Renal cortical epithelial cell (primary cell): ENCODE measurements at regions not wholly inside any gene's neighbourhood (a gene's known extent, or its start where the extent isn't known, plus 50 kb on each side); places are given as distances from the start of the nearest gene placed in this dataset.

ENCODE experiments used
- DNase-seq: peaks from one replicate; pipeline ENCODE4 v3.0.0-alpha.2; 2011; ENCODE audit warnings: low read depth

DNA sequence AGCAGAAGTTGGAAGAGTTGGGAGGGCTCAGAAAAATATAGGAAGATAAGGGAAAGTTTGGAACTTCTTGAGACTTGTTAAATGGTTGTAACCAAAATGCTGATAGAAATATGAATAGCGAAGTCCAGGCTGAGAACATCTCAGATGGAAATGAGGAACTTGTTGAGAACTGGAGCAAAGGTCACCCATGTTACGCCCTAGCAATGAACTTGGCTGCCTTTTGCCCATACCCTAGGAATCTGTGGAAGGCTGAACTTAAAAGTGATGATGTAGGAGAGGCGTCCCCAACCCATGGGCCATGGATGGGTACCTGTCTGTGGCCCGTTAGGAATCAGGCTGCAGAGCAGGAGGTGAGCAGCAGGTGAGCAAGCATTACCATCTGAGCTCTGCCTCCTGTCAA is 347.8 kb downstream of the ARL4A start:
- DNase-seq: no peak

- no peak for DNase-seq
These were observed 348.9 kb downstream of the ARL4A start for GRCh38 chr7:13036256-13036780.

DNA sequence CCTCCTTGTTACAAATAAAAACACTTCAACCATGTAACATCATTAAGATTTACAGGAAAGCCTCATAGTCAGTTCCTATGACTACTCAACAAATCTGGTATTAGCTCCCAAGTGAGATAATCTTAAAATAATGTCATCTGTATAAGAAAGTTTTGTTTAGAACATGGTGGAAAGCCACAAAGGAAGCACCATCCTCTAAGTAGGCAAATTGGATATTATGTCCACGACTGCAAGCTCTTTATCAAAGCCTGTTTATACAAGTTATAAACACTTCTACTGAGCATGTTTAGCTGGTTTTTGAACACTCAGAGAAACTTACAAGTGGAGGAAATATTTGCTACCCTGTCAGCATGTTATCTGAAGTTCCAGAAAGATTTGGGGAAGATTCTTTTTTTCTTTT is 349.8 kb downstream of the ARL4A start:
- no peak for DNase-seq

- DNase-seq: no peak
These were observed 354.0 kb downstream of the ARL4A start for GRCh38 chr7:13041368-13041988.

DNA sequence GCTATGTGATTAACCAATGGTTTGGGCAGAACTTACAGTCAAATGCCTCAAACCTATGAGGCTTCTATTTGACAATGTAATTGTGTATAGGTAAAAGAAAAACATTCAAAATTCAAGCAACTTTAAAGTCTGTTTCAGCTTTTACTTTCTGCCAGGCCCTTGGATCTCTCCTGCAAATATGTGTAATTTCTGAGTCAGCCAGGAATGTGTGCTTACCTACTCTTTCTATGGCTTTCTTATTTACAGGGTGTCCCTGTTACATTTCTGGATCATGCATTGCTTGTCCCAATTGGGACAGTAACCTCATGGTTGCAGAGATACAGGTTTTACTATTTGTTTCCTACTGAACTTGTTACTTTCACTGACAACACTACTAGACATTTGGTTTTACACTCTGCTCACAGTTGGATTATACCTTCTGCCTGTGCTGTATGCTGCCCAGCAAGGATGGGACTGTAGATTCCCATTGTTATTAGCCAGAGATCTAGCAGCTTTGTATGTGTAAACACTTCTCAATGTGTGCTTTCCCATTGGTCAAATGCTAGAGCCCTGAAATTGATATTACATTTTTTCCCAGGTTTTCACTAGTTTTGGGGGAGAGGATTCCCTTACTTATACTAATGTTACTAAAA is 355.3 kb downstream of the ARL4A start:
- DNase-seq: peak; percentile 55

DNA sequence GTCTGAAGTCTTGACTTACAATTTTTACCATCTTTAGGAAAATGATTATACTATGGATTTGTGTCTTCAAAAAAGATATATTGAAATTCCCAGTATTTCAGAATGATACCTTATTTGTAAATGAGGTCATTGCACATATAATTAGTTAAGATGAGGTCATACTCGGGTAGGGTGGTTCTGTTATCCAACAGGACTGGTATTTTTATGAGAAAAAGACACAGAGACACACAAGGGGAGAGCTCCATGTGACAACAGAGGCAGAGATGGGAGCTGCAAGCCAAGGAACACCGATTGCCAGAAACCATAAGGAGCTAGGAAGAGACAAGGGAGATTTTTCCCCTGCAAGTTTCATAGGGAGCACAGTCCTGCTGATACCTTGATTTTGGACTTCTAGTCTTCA is 356.9 kb downstream of the ARL4A start:
- DNase-seq: no peak

GRCh38 chr7:13047061-13047460 is 359.6 kb downstream of the ARL4A start:
- no peak for DNase-seq

DNA sequence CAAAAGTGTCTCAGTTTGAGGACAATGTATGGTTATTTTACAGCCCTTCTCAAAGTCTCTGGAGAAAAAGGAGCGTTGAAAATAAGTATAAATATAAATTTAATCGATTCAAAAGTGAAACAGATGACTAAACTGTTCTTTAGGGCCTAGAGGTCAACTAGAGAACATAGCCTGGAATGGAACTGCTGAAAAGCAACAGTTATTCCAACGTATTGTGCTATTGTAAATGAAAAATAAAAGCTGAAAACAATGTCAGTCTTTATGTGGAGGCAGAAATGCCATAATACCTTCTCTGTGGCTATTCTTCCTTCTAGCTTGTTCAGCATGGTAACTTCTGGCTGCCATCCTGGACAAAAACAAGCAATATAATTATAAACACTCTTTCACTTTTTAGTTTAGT is 362.5 kb downstream of the ARL4A start:
- no peak for DNase-seq

DNA sequence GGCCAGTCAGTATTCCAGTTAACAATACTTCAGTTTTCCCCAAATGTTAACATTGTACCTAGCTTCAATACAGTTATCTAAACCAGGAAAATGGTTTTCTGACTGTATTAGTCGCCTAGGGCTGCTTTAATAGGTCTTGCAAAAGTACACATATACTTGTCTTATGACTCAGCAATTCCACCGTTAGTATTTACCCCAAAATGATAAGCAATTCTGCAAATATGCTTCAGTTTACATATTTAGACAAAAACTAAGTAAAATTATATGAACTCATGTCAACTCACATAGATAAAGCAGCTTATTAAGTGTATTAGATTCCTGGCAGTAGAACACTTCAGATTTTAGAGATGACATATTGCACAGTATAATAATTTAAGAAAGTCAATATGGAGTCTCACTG is 363.3 kb downstream of the ARL4A start:
- peak; percentile 21 for DNase-seq

DNA sequence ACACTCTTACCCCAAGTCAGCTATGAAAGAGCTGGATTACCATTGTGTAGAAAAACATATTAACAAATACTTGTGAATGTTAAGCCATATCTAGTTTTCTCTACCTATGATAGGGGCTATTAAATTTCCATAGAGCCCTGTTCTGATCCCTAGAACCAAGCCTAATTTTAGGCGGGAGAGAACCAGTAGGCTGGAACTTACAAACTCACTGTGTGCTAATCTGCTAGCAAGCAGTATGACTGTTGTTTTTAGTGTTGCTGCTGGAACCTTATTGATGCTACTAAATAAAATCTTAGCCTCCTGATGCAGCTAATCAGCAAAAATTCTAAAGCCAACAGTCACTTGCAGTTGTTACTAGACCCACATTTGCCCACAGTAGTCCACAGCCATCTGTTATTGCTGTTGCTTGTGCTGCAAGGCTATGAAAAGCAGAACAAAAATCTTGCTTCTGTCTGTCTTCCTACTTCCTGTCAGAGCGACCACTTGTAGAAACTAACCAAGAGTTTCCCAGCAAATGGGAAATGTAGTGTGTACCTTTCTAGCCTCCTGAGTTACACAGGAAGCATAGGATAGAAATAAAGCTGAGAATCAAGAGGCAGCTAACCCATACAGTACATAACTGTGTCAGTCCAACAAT is 368.4 kb downstream of the ARL4A start:
- no peak for DNase-seq

- no peak for DNase-seq
These were observed 370.2 kb downstream of the ARL4A start for GRCh38 chr7:13057462-13058200.

GRCh38 chr7:13060173-13060572 is 372.7 kb downstream of the ARL4A start:
- DNase-seq: no peak

- DNase-seq: no peak
These were observed 373.7 kb downstream of the ARL4A start for GRCh38 chr7:13061115-13061514.

- DNase-seq: peak; percentile 38
These were observed 375.2 kb downstream of the ARL4A start for GRCh38 chr7:13062631-13063030.

GRCh38 chr7:13067036-13067435 is 379.6 kb downstream of the ARL4A start:
- no peak for DNase-seq

DNA sequence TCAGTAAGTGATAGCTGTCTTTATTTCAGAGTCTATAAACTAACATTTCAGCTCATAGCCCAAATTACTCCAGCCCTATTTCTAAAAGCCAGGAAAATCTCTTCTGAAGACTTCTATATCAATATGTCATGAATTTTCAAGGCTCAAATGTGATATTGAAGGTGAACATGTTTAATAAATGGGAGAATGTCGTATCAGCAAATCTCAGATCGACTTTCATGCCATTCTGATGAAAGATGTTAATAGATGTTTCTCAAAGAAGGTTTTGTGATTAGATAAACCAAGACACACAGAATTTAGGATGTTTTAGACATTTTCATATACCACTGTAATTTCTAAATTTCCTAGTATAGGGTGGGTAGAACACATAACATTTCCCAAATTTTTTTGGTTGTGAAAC is 380.6 kb downstream of the ARL4A start:
- no peak for DNase-seq

DNA sequence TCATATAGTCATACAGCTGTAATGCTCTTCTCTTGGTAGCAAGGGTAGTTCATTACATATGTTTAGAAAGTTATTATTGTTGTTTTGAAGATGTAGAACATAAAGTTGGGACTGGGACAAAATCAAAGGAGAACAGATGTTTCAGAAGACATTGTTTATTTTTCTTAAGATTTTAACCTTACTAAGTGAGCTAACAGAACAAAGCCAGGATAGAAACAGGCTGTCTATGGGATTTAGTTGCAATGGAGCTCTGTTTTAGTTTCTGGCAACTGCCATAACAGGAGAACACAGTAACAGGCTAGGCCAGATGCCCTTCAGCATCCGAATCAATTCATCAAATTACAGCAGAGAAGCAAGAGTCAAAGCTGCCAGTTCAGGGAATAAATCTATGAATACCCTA is 382.4 kb downstream of the ARL4A start:
- no peak for DNase-seq

GRCh38 chr7:13072014-13072413 is 384.6 kb downstream of the ARL4A start:
- no peak for DNase-seq

DNA sequence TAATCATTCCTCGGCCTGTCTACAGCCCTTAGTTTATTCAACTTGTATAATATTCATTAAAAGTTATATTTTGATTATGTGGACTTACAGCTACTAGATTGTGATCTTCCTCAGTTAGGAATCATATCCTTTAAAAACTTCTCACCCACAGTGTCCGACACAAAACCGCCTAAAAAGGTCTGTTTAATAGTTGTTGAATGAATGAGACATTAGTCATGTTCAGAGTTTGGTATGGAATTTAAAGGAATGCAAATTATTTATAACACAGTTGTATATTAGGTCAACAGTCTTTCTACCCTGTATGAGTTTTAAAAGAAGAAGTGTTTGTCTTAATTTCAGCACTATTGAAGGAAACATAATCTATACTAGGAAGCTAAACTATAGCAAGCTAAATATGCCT is 390.0 kb downstream of the ARL4A start:
- peak; percentile 25 for DNase-seq

DNA sequence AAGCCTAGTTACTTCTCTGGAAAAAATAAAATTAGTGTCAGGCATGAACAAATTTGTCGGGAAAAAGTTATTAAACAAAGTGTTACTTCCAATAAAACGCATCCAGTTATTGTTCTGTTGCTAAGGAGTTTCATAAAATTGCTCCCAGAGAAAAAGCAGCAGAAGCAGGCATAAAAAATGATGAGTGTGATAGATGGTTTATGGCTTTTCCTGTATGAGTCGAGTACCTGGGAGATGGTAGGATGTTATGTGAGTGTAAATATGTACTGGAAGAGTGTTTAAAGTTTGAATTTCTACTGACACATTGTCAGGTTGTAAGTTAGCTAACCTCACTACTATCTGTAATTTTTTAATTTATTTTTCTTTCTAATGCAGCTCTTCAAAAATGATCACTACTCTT is 390.7 kb downstream of the ARL4A start:
- DNase-seq: no peak

DNA sequence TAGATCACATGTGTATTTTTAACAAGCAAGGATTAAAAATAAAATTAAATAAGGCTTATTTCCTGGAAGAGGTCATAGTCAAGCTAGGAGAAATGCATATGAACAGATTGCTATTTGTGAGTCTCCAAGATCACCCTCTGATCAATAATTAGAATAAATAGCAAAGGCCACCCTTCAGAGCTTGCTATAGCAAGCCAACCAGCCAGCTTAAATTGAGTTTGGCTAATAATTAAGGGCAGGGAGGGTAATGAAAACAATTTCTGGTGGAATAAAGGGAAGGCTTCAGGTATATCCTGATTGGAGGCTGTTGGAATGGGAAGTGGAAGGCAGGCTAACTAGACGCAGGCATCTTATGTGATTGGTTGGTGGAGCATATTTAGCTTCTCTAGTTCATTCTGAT is 403.5 kb downstream of the ARL4A start:
- no peak for DNase-seq

- DNase-seq: no peak
These were observed 404.7 kb downstream of the ARL4A start for GRCh38 chr7:13091974-13092707.
